Occipital lobe (tissue), 1 donor: ENCODE measurements at regions not wholly inside any gene's neighbourhood (a gene's known extent, or its start where the extent isn't known, plus 50 kb on each side); places are given as distances from the start of the nearest gene placed in this dataset.
"Not testable (repeated sequence)": the region's sequence is repeated elsewhere in the genome, so short reads cannot be mapped to it uniquely, and the experiment has no call there.

ENCODE experiments used
- DNase-seq: peaks from one replicate; lab custom pipeline; 2025; lab: John Stamatoyannopoulos, UW

- peak; percentile 88 for DNase-seq
These were observed 670.9 kb downstream of the QKI start for GRCh38 chr6:164085091-164086075.

GRCh38 chr6:164079275-164079600 lies 664.7 kb downstream of the QKI start:
- no peak for DNase-seq

- DNase-seq, result no peak
These were observed 664.2 kb downstream of the QKI start for GRCh38 chr6:164078532-164079274.

- not testable (repeated sequence) for DNase-seq
These were observed 662.5 kb downstream of the QKI start for GRCh38 chr6:164076818-164077532.

GRCh38 chr6:164075981-164076615 lies 661.6 kb downstream of the QKI start:
- DNase-seq, result no peak

GRCh38 chr6:164072240-164072666 lies 657.7 kb downstream of the QKI start:
- no peak for DNase-seq

GRCh38 chr6:164069350-164069990 lies 655.0 kb downstream of the QKI start:
- peak; percentile 18 for DNase-seq

- no peak for DNase-seq
These were observed 654.0 kb downstream of the QKI start for GRCh38 chr6:164068527-164068926.

- no peak for DNase-seq
These were observed 652.2 kb downstream of the QKI start for GRCh38 chr6:164066766-164067165.

- no peak for DNase-seq
These were observed 651.8 kb downstream of the QKI start for GRCh38 chr6:164066335-164066734.

GRCh38 chr6:164063346-164063745 lies 648.8 kb downstream of the QKI start:
- DNase-seq, result no peak

GRCh38 chr6:164062872-164063271 lies 648.4 kb downstream of the QKI start:
- no peak for DNase-seq

- no peak for DNase-seq
These were observed 643.4 kb downstream of the QKI start for GRCh38 chr6:164057876-164058275.

- DNase-seq, result no peak
These were observed 636.9 kb downstream of the QKI start for GRCh38 chr6:164051427-164051826.

GRCh38 chr6:164049517-164049988 lies 635.0 kb downstream of the QKI start:
- DNase-seq, result no peak

- no peak for DNase-seq
These were observed 634.5 kb downstream of the QKI start for GRCh38 chr6:164048840-164049516.

GRCh38 chr6:164045082-164045481 lies 630.6 kb downstream of the QKI start:
- DNase-seq, result no peak

GRCh38 chr6:164043656-164044055 lies 629.1 kb downstream of the QKI start:
- not testable (repeated sequence) for DNase-seq

- DNase-seq, result no peak
These were observed 627.7 kb downstream of the QKI start for GRCh38 chr6:164042212-164042611.

GRCh38 chr6:164040994-164041393 lies 626.5 kb downstream of the QKI start:
- DNase-seq, result no peak
